HUDEP-2 (cell line): ENCODE measurements at regions not wholly inside any gene's neighbourhood (a gene's known extent, or its start where the extent isn't known, plus 50 kb on each side); places are given as distances from the start of the nearest gene placed in this dataset.
"Not testable (repeated sequence)": the region's sequence is repeated elsewhere in the genome, so short reads cannot be mapped to it uniquely, and the experiment has no call there.

Source experiments
- DNase-seq, 76 experiments: peaks; one replicate each; lab custom pipeline; 2025; ENCODE audit not compliant: unreplicated experiment in 76 of 76; lab: John Stamatoyannopoulos, UW

- DNase-seq: no peak
Measured at GRCh38 chr2:215722986-215723630, 287.2 kb upstream of the FN1 start.

- no peak for DNase-seq
Measured at GRCh38 chr2:215722125-215722524, 286.3 kb upstream of the FN1 start.

- not testable (repeated sequence) for DNase-seq
Measured at GRCh38 chr2:215721515-215721914, 285.6 kb upstream of the FN1 start.

- no peak for DNase-seq
Measured at GRCh38 chr2:215718890-215719289, 283.0 kb upstream of the FN1 start.

GRCh38 chr2:215718436-215718835 lies 282.6 kb upstream of the FN1 start:
- no peak for DNase-seq

GRCh38 chr2:215717501-215718381 lies 281.9 kb upstream of the FN1 start:
- DNase-seq: no peak

GRCh38 chr2:215716956-215717355 lies 281.1 kb upstream of the FN1 start:
- DNase-seq: no peak

- no peak for DNase-seq
Measured at GRCh38 chr2:215712871-215713790, 277.3 kb upstream of the FN1 start.

GRCh38 chr2:215712219-215712868 lies 276.5 kb upstream of the FN1 start:
- no peak for DNase-seq

- no peak for DNase-seq
Measured at GRCh38 chr2:215711471-215712034, 275.7 kb upstream of the FN1 start.

- no peak for DNase-seq
Measured at GRCh38 chr2:215707608-215708007, 271.7 kb upstream of the FN1 start.

- DNase-seq: no peak
Measured at GRCh38 chr2:215705771-215706361, 270.0 kb upstream of the FN1 start.

- no peak for DNase-seq
Measured at GRCh38 chr2:215705281-215705680, 269.4 kb upstream of the FN1 start.

GRCh38 chr2:215702116-215702902 lies 266.4 kb upstream of the FN1 start:
- no peak for DNase-seq

GRCh38 chr2:215699700-215700538 lies 264.1 kb upstream of the FN1 start:
- DNase-seq: no peak

GRCh38 chr2:215699018-215699417 lies 263.1 kb upstream of the FN1 start:
- no peak for DNase-seq

- DNase-seq: no peak
Measured at GRCh38 chr2:215698566-215698965, 262.7 kb upstream of the FN1 start.

- no peak for DNase-seq
Measured at GRCh38 chr2:215697496-215697895, 261.6 kb upstream of the FN1 start.
